ENCODE measurements at regions not wholly inside any gene's neighbourhood (a gene's known extent, or its start where the extent isn't known, plus 50 kb on each side); places are given as distances from the start of the nearest gene placed in this dataset.
"Not testable (repeated sequence)": the region's sequence is repeated elsewhere in the genome, so short reads cannot be mapped to it uniquely, and the experiment has no call there.

DNA sequence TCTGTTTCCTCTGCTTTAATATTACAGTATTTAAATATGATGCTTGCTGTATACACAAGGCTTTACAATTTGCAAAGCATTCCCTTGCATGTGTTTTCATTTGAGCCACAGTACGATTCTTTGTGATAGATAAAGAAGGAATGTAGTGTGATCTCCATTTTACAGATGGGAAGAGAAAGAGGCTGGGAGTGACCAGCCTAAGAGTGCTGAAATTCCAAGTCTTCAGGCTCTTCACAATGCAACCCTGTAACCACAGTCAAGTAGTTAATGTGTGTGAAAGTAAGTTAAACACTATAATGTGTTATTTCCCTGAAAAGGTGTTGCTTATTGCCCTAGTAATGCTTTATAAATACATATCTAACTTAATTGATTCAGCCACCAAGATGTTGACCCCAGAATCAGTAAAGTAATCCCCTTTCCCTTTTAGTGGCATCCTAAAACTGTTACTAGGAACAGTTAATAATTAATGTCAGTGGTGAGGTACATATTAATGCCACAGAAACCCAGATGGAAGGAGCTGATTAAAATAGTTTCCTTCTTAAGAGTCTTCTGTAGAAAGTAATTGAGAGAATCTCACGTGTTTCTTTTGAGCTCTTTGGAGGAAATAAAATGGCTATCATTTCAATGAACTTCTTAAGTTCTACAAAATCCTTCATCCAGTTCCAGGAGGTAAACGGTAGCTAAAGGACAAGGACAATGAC lies 110.4 kb downstream of the IL12A start:
- no peak for ATAC-seq
- Histone ChIP-seq H3K4me1 (no peaks in the 10 kb centered on the region), H3K27ac (no peak overlapping the region), H3K36me3 (no peaks in the 10 kb centered on the region), H3K27me3 (no peaks in the 10 kb centered on the region), H3K9me3 (no peaks in the 10 kb centered on the region), H3K4me3 (no peak overlapping the region)
- TF ChIP-seq POLR2A (IDR thresholded peaks at IDR 0.05), result no peak
- TF ChIP-seq, protein P1, sequence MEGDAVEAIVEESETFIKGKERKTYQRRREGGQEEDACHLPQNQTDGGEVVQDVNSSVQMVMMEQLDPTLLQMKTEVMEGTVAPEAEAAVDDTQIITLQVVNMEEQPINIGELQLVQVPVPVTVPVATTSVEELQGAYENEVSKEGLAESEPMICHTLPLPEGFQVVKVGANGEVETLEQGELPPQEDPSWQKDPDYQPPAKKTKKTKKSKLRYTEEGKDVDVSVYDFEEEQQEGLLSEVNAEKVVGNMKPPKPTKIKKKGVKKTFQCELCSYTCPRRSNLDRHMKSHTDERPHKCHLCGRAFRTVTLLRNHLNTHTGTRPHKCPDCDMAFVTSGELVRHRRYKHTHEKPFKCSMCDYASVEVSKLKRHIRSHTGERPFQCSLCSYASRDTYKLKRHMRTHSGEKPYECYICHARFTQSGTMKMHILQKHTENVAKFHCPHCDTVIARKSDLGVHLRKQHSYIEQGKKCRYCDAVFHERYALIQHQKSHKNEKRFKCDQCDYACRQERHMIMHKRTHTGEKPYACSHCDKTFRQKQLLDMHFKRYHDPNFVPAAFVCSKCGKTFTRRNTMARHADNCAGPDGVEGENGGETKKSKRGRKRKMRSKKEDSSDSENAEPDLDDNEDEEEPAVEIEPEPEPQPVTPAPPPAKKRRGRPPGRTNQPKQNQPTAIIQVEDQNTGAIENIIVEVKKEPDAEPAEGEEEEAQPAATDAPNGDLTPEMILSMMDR (IDR thresholded peaks at IDR 0.05 in 4 of 5, conservative IDR thresholded peaks at IDR 0.05 in 1 of 5), result no peak
- intact Hi-C loops (cut with DNase I; ENCODE audit: low total_unique reads), result no loop called here
- in situ Hi-C loops (cut with MboI; ENCODE audit: low sequenced_read_pairs in 4 of 4), result no loop called here
- no peak for DNase-seq

DNA sequence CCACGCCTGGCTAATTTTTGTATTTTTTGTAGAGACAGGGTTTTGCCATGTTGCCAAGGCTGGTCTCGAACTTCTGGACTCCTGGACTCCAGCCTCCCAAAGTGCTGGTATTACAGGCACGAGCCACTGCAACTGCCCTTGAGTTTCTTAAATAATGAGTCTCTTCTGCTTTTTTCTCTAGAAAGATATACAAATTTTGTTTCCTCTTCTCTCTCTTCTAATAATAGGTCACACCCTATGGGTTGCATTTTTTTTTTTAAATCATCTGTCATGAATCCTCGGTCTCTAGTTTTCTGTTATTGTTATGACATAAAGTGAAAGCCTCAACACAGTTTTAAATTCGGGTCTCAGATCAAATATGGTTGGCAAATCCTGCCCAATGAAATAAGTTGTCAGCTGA lies 111.2 kb downstream of the IL12A start:
- no peaks in the 10 kb centered on the region for H3K27me3 ChIP-seq
- DNase-seq (no peak), ATAC-seq (no peak)
- no peaks in the 10 kb centered on the region for H3K36me3 ChIP-seq
- H3K4me1 ChIP-seq, result no peaks in the 10 kb centered on the region
- H3K4me3 ChIP-seq, result no peak overlapping the region
- TF ChIP-seq POLR2A (IDR thresholded peaks at IDR 0.05), result no peak
- TF ChIP-seq, protein P1 (IDR thresholded peaks at IDR 0.05 in 4 of 5, conservative IDR thresholded peaks at IDR 0.05 in 1 of 5), result no peak
- intact Hi-C loops (cut with DNase I; ENCODE audit: low total_unique reads) (no loop called here), in situ Hi-C loops (cut with MboI; ENCODE audit: low sequenced_read_pairs in 4 of 4) (no loop called here)
- H3K9me3 ChIP-seq, result no peaks in the 10 kb centered on the region
- H3K27ac ChIP-seq, result no peak overlapping the region

DNA sequence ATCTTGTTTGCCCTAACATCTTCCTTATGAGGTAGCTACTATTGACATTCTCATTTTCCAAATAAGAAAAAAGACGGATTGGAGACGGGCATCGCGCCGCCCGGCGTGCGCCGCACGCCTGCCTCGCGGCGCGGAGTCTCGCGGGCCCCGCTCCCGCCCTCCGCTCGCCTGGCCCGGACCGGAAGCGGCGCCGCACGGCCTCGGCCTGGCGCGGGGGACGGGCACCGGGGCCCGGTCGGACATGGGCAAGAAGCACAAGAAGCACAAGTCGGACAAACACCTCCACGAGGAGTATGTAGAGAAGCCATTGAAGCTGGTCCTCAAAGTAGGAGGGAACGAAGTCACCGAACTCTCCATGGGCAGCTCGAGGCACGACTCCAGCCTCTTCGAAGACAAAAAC lies 112.0 kb downstream of the IL12A start:
- H3K27me3 ChIP-seq, result no peaks in the 10 kb centered on the region
- H3K36me3 ChIP-seq, result no peaks in the 10 kb centered on the region
- H3K4me3 ChIP-seq, result no peak overlapping the region
- H3K27ac ChIP-seq, result no peak overlapping the region
- TF ChIP-seq, protein P1 (IDR thresholded peaks at IDR 0.05 in 4 of 5, conservative IDR thresholded peaks at IDR 0.05 in 1 of 5), result no peak
- TF ChIP-seq POLR2A (IDR thresholded peaks at IDR 0.05), result no peak
- no peaks in the 10 kb centered on the region for H3K4me1 ChIP-seq
- DNase-seq (no peak), ATAC-seq (no peak)
- in situ Hi-C loops (cut with MboI; ENCODE audit: low sequenced_read_pairs in 4 of 4), result no loop called here
- intact Hi-C loops (cut with DNase I; ENCODE audit: low total_unique reads), result no loop called here
- H3K9me3 ChIP-seq, result no peaks in the 10 kb centered on the region

DNA sequence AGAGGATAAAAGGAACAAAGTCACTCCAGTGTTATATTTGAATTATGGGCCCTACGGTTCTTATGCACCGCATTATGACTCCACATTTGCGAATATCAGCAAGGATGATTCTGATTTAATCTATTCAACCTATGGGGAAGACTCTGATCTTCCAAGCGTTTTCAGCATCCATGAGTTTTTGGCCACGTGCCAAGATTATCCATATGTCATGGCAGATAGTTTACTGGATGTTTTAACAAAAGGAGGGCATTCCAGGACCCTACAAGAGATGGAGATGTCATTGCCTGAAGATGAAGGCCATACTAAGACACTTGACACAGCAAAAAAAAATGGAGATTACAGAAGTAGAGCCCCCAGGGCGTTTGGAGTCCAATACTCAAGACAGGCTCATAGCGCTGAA lies 113.4 kb downstream of the IL12A start:
- DNase-seq; in situ Hi-C loops (cut with MboI; ENCODE audit: low sequenced_read_pairs in 4 of 4); H3K9me3 ChIP-seq; intact Hi-C loops (cut with DNase I; ENCODE audit: low total_unique reads); H3K27me3 ChIP-seq; H3K27ac ChIP-seq; ATAC-seq; H3K36me3 ChIP-seq; H3K4me1 ChIP-seq; H3K4me3 ChIP-seq: not testable (repeated sequence)

DNA sequence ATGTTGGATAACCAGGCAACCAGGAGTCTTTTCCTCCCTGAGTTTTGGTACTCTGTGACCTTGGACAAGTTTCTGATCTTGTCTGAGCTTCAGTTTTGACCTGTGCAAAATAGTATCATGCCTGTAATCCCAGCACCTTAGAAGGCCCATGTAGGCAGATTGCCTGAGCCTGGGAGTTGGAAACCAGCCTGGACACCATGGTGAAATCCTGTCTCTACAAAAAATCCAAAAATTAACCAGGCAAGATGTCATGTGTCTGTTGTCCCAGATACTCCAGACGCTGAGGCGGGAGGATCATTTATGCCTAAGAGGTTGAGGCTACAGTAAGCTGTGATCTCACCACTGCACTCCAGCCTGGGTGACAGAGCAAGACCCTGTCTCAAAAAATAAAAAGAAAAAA lies 114.8 kb downstream of the IL12A start:
- Histone ChIP-seq H3K4me3 (no peak overlapping the region), H3K27ac (no peak overlapping the region), H3K27me3 (no peaks in the 10 kb centered on the region), H3K4me1 (no peaks in the 10 kb centered on the region), H3K36me3 (no peaks in the 10 kb centered on the region), H3K9me3 (no peaks in the 10 kb centered on the region)
- DNase-seq, result no peak
- no peak for ATAC-seq
- TF ChIP-seq, protein P1 (IDR thresholded peaks at IDR 0.05 in 4 of 5, conservative IDR thresholded peaks at IDR 0.05 in 1 of 5), result no peak
- TF ChIP-seq POLR2A (IDR thresholded peaks at IDR 0.05), result no peak
- intact Hi-C loops (cut with DNase I; ENCODE audit: low total_unique reads), result no loop called here
- in situ Hi-C loops (cut with MboI; ENCODE audit: low sequenced_read_pairs in 4 of 4), result no loop called here
